Right hindlimb (tissue), 1 donor: ENCODE measurements at regions not wholly inside any gene's neighbourhood (a gene's known extent, or its start where the extent isn't known, plus 50 kb on each side); places are given as distances from the start of the nearest gene placed in this dataset.
"Not testable (repeated sequence)": the region's sequence is repeated elsewhere in the genome, so short reads cannot be mapped to it uniquely, and the experiment has no call there.

ENCODE experiments used
- DNase-seq: peaks from one replicate; pipeline ENCODE4 v3.0.0-alpha.2; 2018

- DNase-seq, result no peak
These were observed 141.6 kb downstream of the KCNJ12 start for GRCh38 chr17:21517538-21518293.

GRCh38 chr17:21522755-21523336 is 146.7 kb downstream of the KCNJ12 start:
- DNase-seq, result no peak

GRCh38 chr17:21523497-21524210 is 147.5 kb downstream of the KCNJ12 start:
- no peak for DNase-seq

GRCh38 chr17:21524211-21524591 is 148.0 kb downstream of the KCNJ12 start:
- DNase-seq, result no peak

GRCh38 chr17:21525464-21526130 is 149.4 kb downstream of the KCNJ12 start:
- no peak for DNase-seq

- no peak for DNase-seq
These were observed 152.0 kb downstream of the KCNJ12 start for GRCh38 chr17:21528031-21528695.

GRCh38 chr17:21530311-21530710 is 154.2 kb downstream of the KCNJ12 start:
- DNase-seq, result no peak

- no peak for DNase-seq
These were observed 154.7 kb downstream of the KCNJ12 start for GRCh38 chr17:21530841-21531240.

GRCh38 chr17:21532763-21533385 is 156.7 kb downstream of the KCNJ12 start:
- DNase-seq, result no peak

GRCh38 chr17:21535686-21536375 is 156.5 kb upstream of the KCNJ18 start:
- no peak for DNase-seq

GRCh38 chr17:21537302-21537701 is 155.0 kb upstream of the KCNJ18 start:
- DNase-seq, result no peak

GRCh38 chr17:21538615-21539014 is 153.7 kb upstream of the KCNJ18 start:
- no peak for DNase-seq

GRCh38 chr17:21539146-21539545 is 153.2 kb upstream of the KCNJ18 start:
- no peak for DNase-seq

- no peak for DNase-seq
These were observed 151.8 kb upstream of the KCNJ18 start for GRCh38 chr17:21540502-21540901.

GRCh38 chr17:21542070-21542469 is 150.3 kb upstream of the KCNJ18 start:
- DNase-seq, result no peak

- no peak for DNase-seq
These were observed 149.3 kb upstream of the KCNJ18 start for GRCh38 chr17:21542991-21543390.

GRCh38 chr17:21545064-21545463 is 147.3 kb upstream of the KCNJ18 start:
- no peak for DNase-seq

- DNase-seq, result no peak
These were observed 144.1 kb upstream of the KCNJ18 start for GRCh38 chr17:21548236-21548635.

GRCh38 chr17:21549107-21549687 is 143.1 kb upstream of the KCNJ18 start:
- DNase-seq, result no peak

- not testable (repeated sequence) for DNase-seq
These were observed 142.3 kb upstream of the KCNJ18 start for GRCh38 chr17:21550031-21550430.
